ENCODE measurements at regions not wholly inside any gene's neighbourhood (a gene's known extent, or its start where the extent isn't known, plus 50 kb on each side); places are given as distances from the start of the nearest gene placed in this dataset.

GRCh38 chr3:18119866-18120265, 305.3 kb downstream of the SATB1 start:
- Mint-ChIP-seq H3K9me3 (no peaks in the 10 kb centered on the region), H3K27ac (no peak overlapping the region), H3K4me3 (no peak overlapping the region), H3K4me1 (no peaks in the 10 kb centered on the region), H3K36me3 (no peaks in the 10 kb centered on the region), H3K27me3 (no peaks in the 10 kb centered on the region)
- POLR2A ChIA-PET: no interaction called here
- no peak for DNase-seq
- no peak for ATAC-seq (ENCODE audit: low read depth)

GRCh38 chr3:18114894-18115293, 310.2 kb downstream of the SATB1 start:
- H3K27me3 Mint-ChIP-seq: no peaks in the 10 kb centered on the region
- DNase-seq (no peak), ATAC-seq (ENCODE audit: low read depth) (no peak)
- no peak overlapping the region for H3K4me3 Mint-ChIP-seq
- peaks cover 5% of the 10 kb centered on the region for H3K4me1 Mint-ChIP-seq
- no peak overlapping the region for H3K27ac Mint-ChIP-seq
- H3K9me3 Mint-ChIP-seq: no peaks in the 10 kb centered on the region
- POLR2A ChIA-PET: no interaction called here
- no peaks in the 10 kb centered on the region for H3K36me3 Mint-ChIP-seq

DNA sequence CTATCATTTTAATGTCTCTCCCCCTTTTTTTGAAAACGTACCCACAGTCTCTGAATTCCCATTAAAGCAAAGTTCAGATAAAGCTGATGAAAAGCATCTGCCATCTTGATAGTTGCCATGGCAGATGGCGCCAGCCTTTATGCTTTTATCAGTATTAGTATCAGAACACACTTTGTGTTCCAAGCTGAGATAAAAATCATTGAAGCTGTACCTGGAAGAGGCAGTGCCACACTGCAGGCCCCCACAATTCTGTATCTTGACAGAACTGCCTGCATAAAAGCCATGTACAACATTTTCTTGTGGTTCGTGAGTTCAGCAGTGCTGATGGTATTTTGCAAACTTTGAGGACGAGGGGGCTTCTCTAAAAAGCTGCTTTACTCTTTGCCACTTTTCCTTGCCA, 311.7 kb downstream of the SATB1 start:
- no peaks in the 10 kb centered on the region for H3K27me3 Mint-ChIP-seq
- peaks cover 5% of the 10 kb centered on the region for H3K4me1 Mint-ChIP-seq
- DNase-seq (no peak), ATAC-seq (ENCODE audit: low read depth) (no peak)
- H3K36me3 Mint-ChIP-seq: no peaks in the 10 kb centered on the region
- H3K4me3 Mint-ChIP-seq: no peak overlapping the region
- H3K9me3 Mint-ChIP-seq: no peaks in the 10 kb centered on the region
- POLR2A ChIA-PET: no interaction called here
- no peak overlapping the region for H3K27ac Mint-ChIP-seq

GRCh38 chr3:18112674-18113375, 312.3 kb downstream of the SATB1 start:
- DNase-seq (no peak), ATAC-seq (ENCODE audit: low read depth) (no peak)
- H3K27ac Mint-ChIP-seq: no peak overlapping the region
- POLR2A ChIA-PET: no interaction called here
- no peaks in the 10 kb centered on the region for H3K9me3 Mint-ChIP-seq
- H3K4me3 Mint-ChIP-seq: no peak overlapping the region
- H3K4me1 Mint-ChIP-seq: peaks cover 5% of the 10 kb centered on the region
- no peaks in the 10 kb centered on the region for H3K36me3 Mint-ChIP-seq
- H3K27me3 Mint-ChIP-seq: no peaks in the 10 kb centered on the region

GRCh38 chr3:18111796-18112232, 313.3 kb downstream of the SATB1 start:
- Mint-ChIP-seq H3K4me1 (peaks cover 5% of the 10 kb centered on the region), H3K27ac (peak overlapping the region; percentile 79)
- POLR2A ChIA-PET: no interaction called here

DNA sequence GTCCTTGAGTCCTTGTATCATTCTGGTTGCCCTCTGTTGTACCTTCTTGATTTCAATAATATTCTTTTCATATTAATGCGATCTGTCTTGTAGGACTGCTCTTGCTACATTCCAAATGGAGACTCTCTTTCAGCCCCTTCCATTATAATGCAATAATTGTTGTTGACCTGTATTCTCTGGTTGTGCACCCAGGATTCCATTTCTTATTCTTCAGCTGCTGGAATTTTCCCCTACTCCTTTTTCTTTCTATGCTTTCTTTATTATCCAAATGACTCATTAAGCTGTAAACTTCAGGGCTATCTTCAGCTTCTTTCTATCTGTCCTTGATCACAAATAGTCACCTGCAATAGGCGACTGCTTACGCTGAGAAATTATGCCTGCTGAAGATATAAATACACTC, 321.5 kb downstream of the SATB1 start:
- POLR2A ChIA-PET: no interaction called here
- no peak overlapping the region for H3K4me3 Mint-ChIP-seq
- H3K36me3 Mint-ChIP-seq: no peaks in the 10 kb centered on the region
- no peaks in the 10 kb centered on the region for H3K27me3 Mint-ChIP-seq
- no peak overlapping the region for H3K27ac Mint-ChIP-seq
- H3K9me3 Mint-ChIP-seq: peaks cover 4% of the 10 kb centered on the region
- DNase-seq (no peak), ATAC-seq (ENCODE audit: low read depth) (no peak)
- peaks cover 7% of the 10 kb centered on the region for H3K4me1 Mint-ChIP-seq

More at GRCh38 chr3:18111796-18112232, 313.3 kb downstream of the SATB1 start:
- peak; percentile 31 for DNase-seq
- peak; percentile 87 for ATAC-seq (ENCODE audit: low read depth)
- Mint-ChIP-seq H3K27me3 (no peaks in the 10 kb centered on the region), H3K9me3 (no peaks in the 10 kb centered on the region), H3K36me3 (no peaks in the 10 kb centered on the region), H3K4me3 (peak overlapping the region; percentile 77)

GRCh38 chr3:18100121-18100520, 325.0 kb downstream of the SATB1 start:
- POLR2A ChIA-PET: no interaction called here
- no peak overlapping the region for H3K27ac Mint-ChIP-seq

GRCh38 chr3:18099611-18100010, 325.5 kb downstream of the SATB1 start:
- Mint-ChIP-seq H3K27ac (no peak overlapping the region), H3K36me3 (peaks cover 3% of the 10 kb centered on the region), H3K9me3 (peaks cover 13% of the 10 kb centered on the region), H3K27me3 (no peaks in the 10 kb centered on the region), H3K4me1 (peaks cover 7% of the 10 kb centered on the region), H3K4me3 (no peak overlapping the region)
- POLR2A ChIA-PET: no interaction called here
- DNase-seq (no peak), ATAC-seq (ENCODE audit: low read depth) (no peak)

More at GRCh38 chr3:18100121-18100520, 325.0 kb downstream of the SATB1 start:
- peaks cover 7% of the 10 kb centered on the region for H3K4me1 Mint-ChIP-seq
- no peak overlapping the region for H3K4me3 Mint-ChIP-seq
- peaks cover 13% of the 10 kb centered on the region for H3K9me3 Mint-ChIP-seq
- ATAC-seq (ENCODE audit: low read depth) (no peak), DNase-seq (no peak)
- peaks cover 3% of the 10 kb centered on the region for H3K36me3 Mint-ChIP-seq
- H3K27me3 Mint-ChIP-seq: no peaks in the 10 kb centered on the region

DNA sequence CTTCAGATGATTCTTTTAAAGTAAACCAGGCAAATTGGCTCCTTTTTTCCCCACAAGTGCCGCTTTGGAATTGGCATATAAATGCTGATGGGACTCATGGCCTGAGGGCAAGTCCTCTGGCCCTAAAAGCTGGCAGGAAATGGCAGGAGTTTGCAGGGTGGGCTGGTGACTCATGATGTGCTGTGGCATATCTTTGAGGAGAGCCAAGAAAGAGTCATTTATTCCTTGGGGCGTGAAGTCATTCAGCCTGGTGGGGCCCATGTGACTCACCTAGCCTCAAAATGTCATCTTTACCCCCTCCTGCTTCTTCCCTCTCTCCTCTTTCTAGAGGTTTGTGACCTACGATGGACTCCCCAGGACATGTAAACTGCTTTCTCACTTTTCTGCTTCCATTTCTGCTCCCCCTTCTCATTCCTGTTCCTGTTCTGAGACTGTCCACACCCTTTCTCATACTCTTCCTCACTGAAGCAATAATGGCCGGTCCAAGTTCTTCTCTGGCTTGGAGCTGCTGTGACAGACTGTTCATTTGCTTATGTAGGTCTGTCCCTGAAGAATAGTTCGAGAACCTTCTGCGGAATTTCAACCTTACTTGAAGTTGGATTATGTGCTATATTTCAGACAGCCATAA, 326.1 kb downstream of the SATB1 start:
- Mint-ChIP-seq H3K27ac (no peak overlapping the region), H3K4me3 (no peak overlapping the region), H3K4me1 (peaks cover 7% of the 10 kb centered on the region), H3K27me3 (no peaks in the 10 kb centered on the region), H3K36me3 (peaks cover 3% of the 10 kb centered on the region), H3K9me3 (peaks cover 13% of the 10 kb centered on the region)
- POLR2A ChIA-PET: no interaction called here
- peak; percentile 45 for ATAC-seq (ENCODE audit: low read depth)
- DNase-seq: no peak

- H3K27ac Mint-ChIP-seq: no peak overlapping the region
- POLR2A ChIA-PET: no interaction called here
- peaks cover 13% of the 10 kb centered on the region for H3K9me3 Mint-ChIP-seq
- DNase-seq (no peak), ATAC-seq (ENCODE audit: low read depth) (no peak)
- peaks cover 3% of the 10 kb centered on the region for H3K36me3 Mint-ChIP-seq
- peaks cover 2% of the 10 kb centered on the region for H3K27me3 Mint-ChIP-seq
- H3K4me3 Mint-ChIP-seq: no peak overlapping the region
- peaks cover 7% of the 10 kb centered on the region for H3K4me1 Mint-ChIP-seq
Measured at GRCh38 chr3:18097989-18098388, 327.1 kb downstream of the SATB1 start.

- Mint-ChIP-seq H3K27ac (no peak overlapping the region), H3K27me3 (peaks cover 2% of the 10 kb centered on the region), H3K4me3 (no peak overlapping the region), H3K9me3 (peaks cover 11% of the 10 kb centered on the region), H3K4me1 (peaks cover 7% of the 10 kb centered on the region), H3K36me3 (peaks cover 3% of the 10 kb centered on the region)
- DNase-seq (no peak), ATAC-seq (ENCODE audit: low read depth) (no peak)
- POLR2A ChIA-PET: no interaction called here
Measured at GRCh38 chr3:18097473-18097872, 327.7 kb downstream of the SATB1 start.

- POLR2A ChIA-PET: no interaction called here
- Mint-ChIP-seq H3K4me1 (peaks cover 9% of the 10 kb centered on the region), H3K36me3 (peaks cover 2% of the 10 kb centered on the region), H3K4me3 (no peak overlapping the region), H3K27ac (no peak overlapping the region), H3K9me3 (peaks cover 6% of the 10 kb centered on the region), H3K27me3 (peaks cover 5% of the 10 kb centered on the region)
- DNase-seq: no peak
- no peak for ATAC-seq (ENCODE audit: low read depth)
Measured at GRCh38 chr3:18092726-18093125, 332.4 kb downstream of the SATB1 start.

DNA sequence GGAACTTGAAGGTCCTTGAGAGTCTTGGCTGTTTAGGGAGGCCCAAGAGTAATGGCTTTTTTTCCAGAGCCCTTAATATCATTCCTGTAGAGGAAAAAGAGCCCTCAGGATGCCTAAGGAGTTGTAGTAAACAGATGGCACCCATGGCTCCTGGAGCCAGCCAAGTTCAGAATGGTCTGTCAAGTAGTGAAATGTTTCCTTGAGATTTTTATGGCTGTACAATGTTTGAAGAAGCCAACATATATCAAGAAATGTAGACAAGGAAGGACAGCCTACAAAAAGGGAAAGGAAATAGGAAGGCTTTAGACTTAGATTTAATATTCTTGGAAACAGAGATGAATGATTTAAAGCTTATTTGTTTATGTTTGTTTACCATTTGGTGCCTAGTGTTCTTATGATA, 334.8 kb downstream of the SATB1 start:
- Mint-ChIP-seq H3K27ac (no peak overlapping the region), H3K9me3 (peaks cover under 1% of the 10 kb centered on the region), H3K27me3 (peaks cover 6% of the 10 kb centered on the region), H3K4me1 (peaks cover 12% of the 10 kb centered on the region), H3K4me3 (no peak overlapping the region), H3K36me3 (no peaks in the 10 kb centered on the region)
- DNase-seq: no peak
- POLR2A ChIA-PET: no interaction called here
- ATAC-seq (ENCODE audit: low read depth): no peak

DNA sequence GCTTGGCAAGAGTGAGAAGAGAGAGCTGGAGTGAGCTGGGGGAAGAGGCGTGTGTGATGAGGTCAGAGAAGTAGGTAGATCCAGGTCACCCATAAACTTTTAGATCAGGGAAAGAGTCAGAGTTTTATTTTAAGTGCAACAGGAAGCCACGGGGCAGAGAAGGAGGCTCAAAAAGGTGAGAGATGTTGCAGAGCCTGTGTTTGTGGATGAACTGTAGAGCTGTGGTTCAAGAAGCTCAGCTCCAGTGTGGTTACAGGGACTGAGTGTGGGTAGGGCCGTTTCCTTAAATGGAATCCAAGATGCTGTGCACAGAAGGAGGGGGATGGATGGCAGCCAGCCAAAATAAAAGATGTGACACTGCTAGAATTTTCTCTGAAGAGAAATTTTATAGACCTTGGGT, 337.2 kb downstream of the SATB1 start:
- Mint-ChIP-seq H3K4me1 (peaks cover 13% of the 10 kb centered on the region), H3K36me3 (no peaks in the 10 kb centered on the region), H3K9me3 (peaks cover 5% of the 10 kb centered on the region), H3K27ac (peak overlapping the region; percentile 5), H3K4me3 (no peak overlapping the region), H3K27me3 (peaks cover 5% of the 10 kb centered on the region)
- DNase-seq: no peak
- ATAC-seq (ENCODE audit: low read depth): peak; percentile 93
- POLR2A ChIA-PET: no interaction called here

Data from activated naive CD8-positive, alpha-beta T cell treated with anti-CD3 and anti-CD28 coated beads, Interleukin-2, amount 10 ng/mL, durations not matched to agents 7 days and 5 days (primary cell).